ENCODE measurements at regions not wholly inside any gene's neighbourhood (a gene's known extent, or its start where the extent isn't known, plus 50 kb on each side); places are given as distances from the start of the nearest gene placed in this dataset.

DNA sequence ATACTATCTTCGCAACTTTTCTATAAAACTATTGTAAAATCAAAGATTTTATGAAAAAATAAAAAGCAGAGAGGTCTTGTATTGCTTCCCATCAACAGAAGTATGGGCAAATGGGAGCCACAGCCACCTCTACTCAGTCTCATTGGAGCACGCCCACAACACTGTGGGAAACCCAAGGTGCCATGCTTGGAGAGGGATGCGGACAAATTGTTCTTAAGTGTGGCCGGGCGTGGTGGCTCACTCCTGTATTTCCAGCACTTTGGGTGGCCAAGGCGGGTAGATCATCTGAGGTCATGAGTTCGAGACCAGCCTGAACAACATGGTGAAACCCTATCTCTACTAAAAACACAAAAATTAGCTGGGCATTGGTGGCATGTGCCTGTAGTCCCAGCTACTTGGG lies 498.2 kb upstream of the SOX5 start:
- DNase-seq (ENCODE audit: low read depth) (no peak), FAIRE-seq (no peak)
- Histone ChIP-seq H3K27me3 (ENCODE audit: control insufficient read depth, insufficient read depth, low read length) (no peaks in the 10 kb centered on the region), H3K4me3 (ENCODE audit: low read depth, low read length) (no peak overlapping the region), H3K36me3 (ENCODE audit: control insufficient read depth, insufficient read depth, low read length) (no peaks in the 10 kb centered on the region)
- TF ChIP-seq, protein P1, sequence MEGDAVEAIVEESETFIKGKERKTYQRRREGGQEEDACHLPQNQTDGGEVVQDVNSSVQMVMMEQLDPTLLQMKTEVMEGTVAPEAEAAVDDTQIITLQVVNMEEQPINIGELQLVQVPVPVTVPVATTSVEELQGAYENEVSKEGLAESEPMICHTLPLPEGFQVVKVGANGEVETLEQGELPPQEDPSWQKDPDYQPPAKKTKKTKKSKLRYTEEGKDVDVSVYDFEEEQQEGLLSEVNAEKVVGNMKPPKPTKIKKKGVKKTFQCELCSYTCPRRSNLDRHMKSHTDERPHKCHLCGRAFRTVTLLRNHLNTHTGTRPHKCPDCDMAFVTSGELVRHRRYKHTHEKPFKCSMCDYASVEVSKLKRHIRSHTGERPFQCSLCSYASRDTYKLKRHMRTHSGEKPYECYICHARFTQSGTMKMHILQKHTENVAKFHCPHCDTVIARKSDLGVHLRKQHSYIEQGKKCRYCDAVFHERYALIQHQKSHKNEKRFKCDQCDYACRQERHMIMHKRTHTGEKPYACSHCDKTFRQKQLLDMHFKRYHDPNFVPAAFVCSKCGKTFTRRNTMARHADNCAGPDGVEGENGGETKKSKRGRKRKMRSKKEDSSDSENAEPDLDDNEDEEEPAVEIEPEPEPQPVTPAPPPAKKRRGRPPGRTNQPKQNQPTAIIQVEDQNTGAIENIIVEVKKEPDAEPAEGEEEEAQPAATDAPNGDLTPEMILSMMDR (IDR thresholded peaks at IDR 0.05; ENCODE audit: insufficient read depth, low read length, severe bottlenecking), result no peak

DNA sequence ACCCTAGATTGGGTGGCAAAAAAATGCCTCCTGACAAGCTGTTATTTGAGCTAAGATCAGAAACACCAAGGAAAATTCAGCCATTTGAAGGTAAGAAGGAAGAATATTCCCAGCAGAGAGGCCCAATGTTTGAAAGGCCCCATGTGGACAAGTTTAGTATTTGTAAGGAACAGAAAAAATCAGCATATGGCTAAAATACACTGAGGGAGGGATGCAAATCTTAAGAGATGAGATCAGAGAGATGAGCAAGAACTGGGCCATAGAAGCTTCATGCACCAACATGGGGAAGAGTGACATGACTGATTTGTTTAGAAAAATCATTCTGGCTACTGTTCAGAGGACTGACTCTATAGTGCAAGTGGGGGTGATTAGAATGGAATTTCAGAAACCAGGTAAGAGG lies 496.8 kb upstream of the SOX5 start:
- no peak for FAIRE-seq
- Histone ChIP-seq H3K4me3 (ENCODE audit: low read depth, low read length) (no peak overlapping the region), H3K27me3 (ENCODE audit: control insufficient read depth, insufficient read depth, low read length) (no peaks in the 10 kb centered on the region), H3K36me3 (ENCODE audit: control insufficient read depth, insufficient read depth, low read length) (no peaks in the 10 kb centered on the region)
- TF ChIP-seq, protein P1 (IDR thresholded peaks at IDR 0.05; ENCODE audit: insufficient read depth, low read length, severe bottlenecking), result no peak
- no peak for DNase-seq (ENCODE audit: low read depth)

- no peaks in the 10 kb centered on the region for H3K27me3 ChIP-seq (ENCODE audit: control insufficient read depth, insufficient read depth, low read length)
- no peak overlapping the region for H3K4me3 ChIP-seq (ENCODE audit: low read depth, low read length)
- DNase-seq (ENCODE audit: low read depth), result no peak
- TF ChIP-seq, protein P1 (IDR thresholded peaks at IDR 0.05; ENCODE audit: insufficient read depth, low read length, severe bottlenecking), result no peak
- FAIRE-seq, result no peak
- H3K36me3 ChIP-seq (ENCODE audit: control insufficient read depth, insufficient read depth, low read length), result no peaks in the 10 kb centered on the region
Observed at GRCh38 chr12:24444634-24445033, 495.2 kb upstream of the SOX5 start.

DNA sequence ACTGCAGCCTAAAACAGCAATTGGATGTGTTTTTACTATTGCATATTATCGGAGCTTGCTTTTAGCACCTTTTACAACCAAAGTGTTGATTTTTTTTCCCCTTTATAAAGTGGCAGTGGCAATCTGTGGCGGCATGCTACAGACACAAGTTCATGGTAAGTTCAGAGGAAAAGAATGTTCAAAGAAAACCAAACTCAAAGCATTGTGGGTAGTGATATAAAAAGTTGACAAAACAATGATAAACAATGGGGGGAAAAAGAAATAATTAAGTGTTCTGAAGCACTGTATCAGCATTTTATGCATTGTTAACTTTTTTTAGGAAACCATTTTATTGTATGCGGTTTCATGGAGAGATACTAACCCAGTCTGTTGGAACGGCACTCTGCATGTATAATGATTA lies 492.0 kb upstream of the SOX5 start:
- no peaks in the 10 kb centered on the region for H3K36me3 ChIP-seq (ENCODE audit: control insufficient read depth, insufficient read depth, low read length)
- TF ChIP-seq, protein P1 (IDR thresholded peaks at IDR 0.05; ENCODE audit: insufficient read depth, low read length, severe bottlenecking), result no peak
- H3K4me3 ChIP-seq (ENCODE audit: low read depth, low read length), result no peak overlapping the region
- no peak for DNase-seq (ENCODE audit: low read depth)
- H3K27me3 ChIP-seq (ENCODE audit: control insufficient read depth, insufficient read depth, low read length), result peaks cover 2% of the 10 kb centered on the region
- no peak for FAIRE-seq

DNA sequence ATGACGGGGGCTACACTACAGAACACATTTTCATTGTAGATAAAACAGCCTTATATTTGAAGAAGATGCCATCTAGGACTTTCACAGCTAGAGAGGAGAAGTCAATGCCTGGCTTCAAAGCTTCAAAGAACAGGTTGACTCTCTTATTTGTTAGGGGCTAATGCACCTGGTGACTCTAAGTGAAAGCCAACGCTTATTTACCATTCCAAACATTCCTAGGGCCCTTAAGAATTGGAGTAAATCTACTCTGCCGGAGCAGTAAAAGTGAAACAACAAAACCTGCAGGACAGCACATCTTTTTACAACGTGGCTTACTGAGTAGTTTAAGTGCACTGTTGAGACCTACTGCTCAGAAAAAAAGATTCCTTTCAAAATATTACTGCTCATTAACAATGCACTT lies 487.2 kb upstream of the SOX5 start:
- Histone ChIP-seq H3K36me3 (ENCODE audit: control insufficient read depth, insufficient read depth, low read length) (no peaks in the 10 kb centered on the region), H3K27me3 (ENCODE audit: control insufficient read depth, insufficient read depth, low read length) (peaks cover 2% of the 10 kb centered on the region), H3K4me3 (ENCODE audit: low read depth, low read length) (no peak overlapping the region)
- TF ChIP-seq, protein P1 (IDR thresholded peaks at IDR 0.05; ENCODE audit: insufficient read depth, low read length, severe bottlenecking), result no peak
- DNase-seq (ENCODE audit: low read depth), result no peak
- no peak for FAIRE-seq

DNA sequence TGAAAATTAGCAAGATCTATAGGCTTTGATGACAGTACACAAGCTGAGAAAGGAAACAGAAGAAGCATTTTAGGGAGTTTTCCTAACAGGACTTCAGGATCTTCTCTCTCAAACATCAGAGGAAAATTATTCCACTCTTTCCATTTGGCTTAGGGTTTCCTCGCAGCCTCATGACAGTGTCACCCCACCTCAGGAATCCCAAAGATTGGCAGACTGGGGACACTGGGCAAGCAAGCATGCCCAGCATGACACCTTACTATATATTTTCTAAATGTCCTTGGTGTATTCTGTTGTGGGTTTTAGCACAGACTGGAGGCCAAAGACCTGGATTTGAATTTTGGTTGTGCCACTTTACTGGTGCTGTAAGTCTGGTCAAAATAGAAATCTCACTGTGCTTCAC lies 482.4 kb upstream of the SOX5 start:
- Histone ChIP-seq H3K36me3 (ENCODE audit: control insufficient read depth, insufficient read depth, low read length) (no peaks in the 10 kb centered on the region), H3K4me3 (ENCODE audit: low read depth, low read length) (no peak overlapping the region), H3K27me3 (ENCODE audit: control insufficient read depth, insufficient read depth, low read length) (peaks cover 2% of the 10 kb centered on the region)
- TF ChIP-seq, protein P1 (IDR thresholded peaks at IDR 0.05; ENCODE audit: insufficient read depth, low read length, severe bottlenecking), result no peak
- FAIRE-seq (no peak), DNase-seq (ENCODE audit: low read depth) (no peak)

Measured in bronchial epithelial cell (primary cell).